ENCODE measurements at regions not wholly inside any gene's neighbourhood (a gene's known extent, or its start where the extent isn't known, plus 50 kb on each side); places are given as distances from the start of the nearest gene placed in this dataset.

GRCh38 chr12:25013061-25013460 lies 64.2 kb upstream of the BCAT1 start:
- TF ChIP-seq TAF1 (IDR thresholded peaks at IDR 0.05; ENCODE audit: low read depth, low read length) (no peak), SPI1 (IDR thresholded peaks at IDR 0.05; ENCODE audit: low read depth, low read length) (no peak), POLR2A (IDR thresholded peaks at IDR 0.05; ENCODE audit: low read depth, low read length) (no peak), POLR2AphosphoS5 (IDR thresholded peaks at IDR 0.05; ENCODE audit: low read depth, low read length) (no peak), POU2F2 (IDR thresholded peaks at IDR 0.05; ENCODE audit: low read depth, low read length) (no peak), PAX5 (IDR thresholded peaks at IDR 0.05; ENCODE audit: insufficient read depth, low read length, severe bottlenecking) (no peak)

Measured in GM12891 (cell line).